Bronchial epithelial cell (primary cell): ENCODE measurements at regions not wholly inside any gene's neighbourhood (a gene's known extent, or its start where the extent isn't known, plus 50 kb on each side); places are given as distances from the start of the nearest gene placed in this dataset.

Experiments used
- DNase-seq: peaks from one replicate; pipeline ENCODE4 v3.0.0-alpha.2; 2010; ENCODE audit warnings: low read depth
- FAIRE-seq: peaks from 2 replicates; lab custom pipeline; 2011; peaks lifted over from hg19 to GRCh38; lab: Jason Lieb, UNC
- H3K27me3 ChIP-seq: 2 replicates; pipeline ENCODE4 v1.5.1; 2011; ENCODE audit warnings: low read length; ENCODE audit not compliant: control insufficient read depth, insufficient read depth
- H3K36me3 ChIP-seq: 2 replicates; pipeline ENCODE4 v1.5.1; 2011; ENCODE audit warnings: low read length; ENCODE audit not compliant: control insufficient read depth, insufficient read depth
- H3K4me3 ChIP-seq: 2 replicates; pipeline ENCODE4 v1.5.1; 2011; ENCODE audit warnings: mild to moderate bottlenecking, low read depth, low read length, control low read depth
- CTCF ChIP-seq: IDR thresholded peaks from 2 replicates; pipeline ENCODE4 v1.5.1; 2011; ENCODE audit warnings: mild to moderate bottlenecking, moderate library complexity, low read length, control low read depth, inconsistent platforms; ENCODE audit not compliant: insufficient read depth, severe bottlenecking

- FAIRE-seq, result no peak
- H3K36me3 ChIP-seq, result no peaks in the 10 kb centered on the region
Observed at GRCh38 chr5:18264126-18264882, 630.0 kb downstream of the TAF11L14 start.

GRCh38 chr5:18270635-18271338 lies 636.5 kb downstream of the TAF11L14 start:
- FAIRE-seq (no peak), DNase-seq (peak; percentile 65)

More at GRCh38 chr5:18264126-18264882, 630.0 kb downstream of the TAF11L14 start:
- DNase-seq, result no peak
- Histone ChIP-seq H3K4me3 (no peak overlapping the region), H3K27me3 (no peaks in the 10 kb centered on the region)
- TF ChIP-seq CTCF, result no peak

GRCh38 chr5:18276939-18277338 lies 642.7 kb downstream of the TAF11L14 start:
- FAIRE-seq (no peak), DNase-seq (no peak)
- no peak for TF ChIP-seq CTCF
- no peaks in the 10 kb centered on the region for H3K36me3 ChIP-seq
- H3K27me3 ChIP-seq, result no peaks in the 10 kb centered on the region
- no peak overlapping the region for H3K4me3 ChIP-seq

More at GRCh38 chr5:18270635-18271338, 636.5 kb downstream of the TAF11L14 start:
- no peak for TF ChIP-seq CTCF
- Histone ChIP-seq H3K27me3 (no peaks in the 10 kb centered on the region), H3K4me3 (no peak overlapping the region), H3K36me3 (no peaks in the 10 kb centered on the region)

- Histone ChIP-seq H3K36me3 (no peaks in the 10 kb centered on the region), H3K4me3 (no peak overlapping the region), H3K27me3 (no peaks in the 10 kb centered on the region)
- FAIRE-seq, result no peak
- peak; percentile 43 for TF ChIP-seq CTCF
- DNase-seq, result peak; percentile 66
Observed at GRCh38 chr5:18281947-18282581, 647.8 kb downstream of the TAF11L14 start.

- DNase-seq (no peak), FAIRE-seq (no peak)
- H3K4me3 ChIP-seq, result no peak overlapping the region
- no peak for TF ChIP-seq CTCF
- H3K36me3 ChIP-seq, result no peaks in the 10 kb centered on the region
- no peaks in the 10 kb centered on the region for H3K27me3 ChIP-seq
Observed at GRCh38 chr5:18285257-18285656, 651.0 kb downstream of the TAF11L14 start.
